A549 (cell line): ENCODE measurements at regions not wholly inside any gene's neighbourhood (a gene's known extent, or its start where the extent isn't known, plus 50 kb on each side); places are given as distances from the start of the nearest gene placed in this dataset.

Experiments used
- ATAC-seq, 2 experiments: fragments of 200-7000 bp in 1 of 2; fragments of >200 bp in 1 of 2; cut with Nextera tagmentation in 1 of 2; cut with Tn5 transposase in 1 of 2; 3 replicates each; pipeline versions ENCODE4 v1.8.0 to v1.9.1; 2018 to 2020; ENCODE audit warnings: mild to moderate bottlenecking in 1 of 2, moderate library complexity in 1 of 2
- CTCF ChIA-PET: fragments of 300-600 bp; sonication (Branson Sonifier 250); formaldehyde crosslinking; extraction: SDS; loops from one replicate; lab custom pipeline; 2021; ENCODE audit warnings: antibody characterized with exemption, inconsistent platforms; lab: Yijun Ruan, JAX
- POLR2A ChIA-PET: fragments of 350-600 bp; formaldehyde crosslinking; extraction: SDS; loops from one replicate; lab custom pipeline; 2021; ENCODE audit warnings: antibody characterized with exemption, inconsistent platforms; lab: Yijun Ruan, JAX
- DNase-seq, 2 experiments: peaks; one replicate each; pipeline versions ENCODE4 v3.0.0 to v3.0.0-alpha.2; 2011 to 2016; ENCODE audit warnings: low read depth in 1 of 2, low spot score in 1 of 2
- FAIRE-seq: peaks from 2 replicates; lab custom pipeline; 2011; peaks lifted over from hg19 to GRCh38; lab: Jason Lieb, UNC
- H3K27ac ChIP-seq, 2 experiments: fragments of >200 bp; sonication (Bioruptor Twin); formaldehyde crosslinking; 3 replicates each; pipeline ENCODE4 v1.5.1; 2016 to 2017
- H3K4me1 ChIP-seq: fragments of >200 bp; sonication (Bioruptor Twin); formaldehyde crosslinking; 3 replicates; pipeline ENCODE4 v1.6.1; 2016
- H3K4me2 ChIP-seq: fragments of >200 bp; sonication (Bioruptor Twin); formaldehyde crosslinking; 3 replicates; pipeline ENCODE4 v1.6.1; 2016
- H3K4me3 ChIP-seq: fragments of >200 bp; sonication (Bioruptor Twin); formaldehyde crosslinking; 3 replicates; pipeline ENCODE4 v1.5.1; 2016
- H3K9me3 ChIP-seq: fragments of >200 bp; sonication (Bioruptor Twin); formaldehyde crosslinking; 3 replicates; pipeline ENCODE4 v1.6.1; 2016
- CBX8 ChIP-seq: fragments of 200-600 bp; sonication (generic); IDR thresholded peaks from 2 replicates; pipeline ENCODE4 v1.6.1; 2016
- CHD2 ChIP-seq: fragments of 150-350 bp; IDR thresholded peaks from 2 replicates; pipeline ENCODE4 v1.6.1; 2014; ENCODE audit warnings: low read length; ENCODE audit not compliant: partially characterized antibody
- CHD4 ChIP-seq: fragments of 200-600 bp; sonication (generic); IDR thresholded peaks from 2 replicates; pipeline ENCODE4 v1.6.1; 2016; ENCODE audit warnings: antibody characterized with exemption, mild to moderate bottlenecking, borderline replicate concordance
- EHF ChIP-seq: fragments of 250-450 bp; sonication (Bioruptor Pico); IDR thresholded peaks from 2 replicates; pipeline ENCODE4 v1.5.0; 2020; ENCODE audit warnings: mild to moderate bottlenecking
- ESRRA ChIP-seq: fragments of 150-350 bp; IDR thresholded peaks from 2 replicates; pipeline ENCODE4 v1.6.1; 2014; ENCODE audit warnings: mild to moderate bottlenecking, low read length, borderline replicate concordance
- FOSB ChIP-seq: fragments of 250-450 bp; sonication (Bioruptor Pico); IDR thresholded peaks from 2 replicates; pipeline ENCODE4 v1.5.0; 2020; ENCODE audit warnings: mild to moderate bottlenecking, moderate library complexity
- GATA3 ChIP-seq: IDR thresholded peaks from 2 replicates; pipeline ENCODE4 v1.6.1; 2012; ENCODE audit warnings: borderline replicate concordance
- HOXA7 ChIP-seq: fragments of 250-450 bp; sonication (Bioruptor Pico); IDR thresholded peaks from 2 replicates; pipeline ENCODE4 v1.5.0; 2020; ENCODE audit warnings: mild to moderate bottlenecking, moderate library complexity
- HOXB5 ChIP-seq: fragments of 250-450 bp; sonication (Bioruptor Pico); IDR thresholded peaks from 2 replicates; pipeline ENCODE4 v1.5.0; 2020; ENCODE audit warnings: mild to moderate bottlenecking, moderate library complexity
- KDM1A ChIP-seq: fragments of 200-600 bp; sonication (generic); IDR thresholded peaks from 2 replicates; pipeline ENCODE4 v1.6.1; 2016; ENCODE audit warnings: low read depth, mild to moderate bottlenecking
- MAFK ChIP-seq: fragments of 450-650 bp; IDR thresholded peaks from 2 replicates; pipeline ENCODE4 v1.6.1; 2014; ENCODE audit not compliant: partially characterized antibody
- MYC ChIP-seq: IDR thresholded peaks from 2 replicates; pipeline ENCODE4 v1.6.1; 2012; ENCODE audit warnings: mild to moderate bottlenecking, inconsistent platforms, low read length, improper control_type of control experiment, borderline replicate concordance
- PHF8 ChIP-seq: fragments of 200-600 bp; sonication (generic); IDR thresholded peaks from 2 replicates; pipeline ENCODE4 v1.6.1; 2016; ENCODE audit warnings: low read depth, mild to moderate bottlenecking, antibody characterized with exemption, moderate library complexity, borderline replicate concordance
- RARB ChIP-seq: fragments of 250-450 bp; sonication (Bioruptor Pico); IDR thresholded peaks from 2 replicates; pipeline ENCODE4 v1.8.0; 2021; ENCODE audit warnings: mild to moderate bottlenecking, moderate library complexity
- RCOR1 ChIP-seq: fragments of 150-350 bp; IDR thresholded peaks from 2 replicates; pipeline ENCODE4 v1.6.1; 2014; ENCODE audit warnings: antibody characterized with exemption, low read length, low read depth
- REST ChIP-seq: fragments of 200-600 bp; sonication (generic); IDR thresholded peaks from 2 replicates; pipeline ENCODE4 v1.6.1; 2016; ENCODE audit warnings: antibody characterized with exemption, mild to moderate bottlenecking, moderate library complexity
- RNF2 ChIP-seq: fragments of 200-600 bp; sonication (generic); IDR thresholded peaks from 2 replicates; pipeline ENCODE4 v1.6.1; 2016; ENCODE audit warnings: low read depth, mild to moderate bottlenecking, antibody characterized with exemption, moderate library complexity, borderline replicate concordance
- SREBF2 ChIP-seq: fragments of 450-650 bp; IDR thresholded peaks from 2 replicates; pipeline ENCODE4 v1.6.1; 2014; ENCODE audit warnings: mild to moderate bottlenecking, moderate library complexity
- TP53 ChIP-seq: fragments of 250-450 bp; sonication (Bioruptor Pico); IDR thresholded peaks from 2 replicates; pipeline ENCODE4 v1.5.0; 2021; ENCODE audit warnings: mild to moderate bottlenecking, moderate library complexity
- ZC3H11A ChIP-seq: fragments of 450-650 bp; IDR thresholded peaks from 2 replicates; pipeline ENCODE4 v1.6.1; 2014; ENCODE audit warnings: antibody characterized with exemption, mild to moderate bottlenecking
- ZSCAN20 ChIP-seq: fragments of 250-450 bp; sonication (Bioruptor Pico); IDR thresholded peaks from 2 replicates; pipeline ENCODE4 v1.8.0; 2022; ENCODE audit warnings: mild to moderate bottlenecking, moderate library complexity
- WGBS: methylation state at CpG from one replicate; pipeline ENCODE4 v1.1.6; 2017; ENCODE audit errors: missing lambda C conversion rate; 5-methylcytosine and 5-hydroxymethylcytosine counted together
- TF ChIP-seq, protein P1 (sequence below): IDR thresholded peaks from 2 replicates; pipeline ENCODE4 v1.6.1; 2012; ENCODE audit warnings: low read depth, borderline replicate concordance
- TF ChIP-seq, protein P2 (sequence below): fragments of 250-450 bp; sonication (Bioruptor Pico); IDR thresholded peaks from 2 replicates; pipeline ENCODE4 v1.5.0; 2021; ENCODE audit warnings: mild to moderate bottlenecking, moderate library complexity, borderline replicate concordance
- TF ChIP-seq, protein P3 (sequence below): fragments of >200 bp; sonication (Bioruptor Twin); formaldehyde crosslinking; IDR thresholded peaks from 2 replicates; pipeline ENCODE4 v1.6.1; 2016
- TF ChIP-seq, protein P4 (sequence below): IDR thresholded peaks from 2 replicates; pipeline ENCODE4 v1.6.1; 2012

DNA sequence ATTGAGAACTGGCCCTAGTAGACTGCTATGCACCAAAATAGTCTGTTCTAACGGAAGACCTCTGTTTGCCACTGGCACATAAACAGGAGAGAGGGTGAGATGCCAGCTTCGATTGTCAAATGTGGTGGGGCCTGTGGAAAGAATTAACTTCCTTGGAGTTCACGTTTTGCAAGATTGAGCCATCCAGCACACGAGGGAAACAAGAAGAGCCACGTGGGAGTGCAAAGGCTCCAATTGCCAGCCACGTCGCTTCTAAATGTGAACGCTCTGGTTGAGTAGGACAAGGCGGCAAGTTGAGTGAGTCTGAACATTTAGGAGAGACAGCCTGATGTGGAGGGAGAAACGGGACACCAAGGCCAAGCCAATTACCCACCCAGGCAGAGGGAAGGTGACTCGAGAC lies 409.1 kb downstream of the FGF9 start:
- 46% methylated on average over 11 of the region's 11 CpGs for WGBS
- FAIRE-seq: no peak

DNA sequence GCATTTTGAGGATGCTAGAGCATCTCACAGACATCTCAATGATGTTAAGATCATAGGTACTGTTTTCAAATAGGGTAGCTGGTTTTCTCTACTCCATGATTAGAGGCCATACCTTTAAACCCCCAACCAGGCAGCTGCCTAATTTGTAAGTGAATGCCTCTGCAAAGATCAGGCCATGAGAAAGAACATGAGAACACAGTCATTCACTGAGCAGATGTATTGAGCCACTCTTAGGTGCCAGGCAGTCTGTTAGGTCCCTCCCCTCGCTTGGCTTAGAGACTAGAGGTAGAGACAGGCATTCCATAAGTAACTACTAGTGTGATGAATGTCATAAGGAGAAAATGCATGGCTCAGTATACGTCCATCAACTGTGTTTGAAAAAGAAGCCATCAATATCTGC lies 410.0 kb downstream of the FGF9 start:
- no peak for FAIRE-seq
- no peaks in the 10 kb centered on the region for H3K4me1 ChIP-seq
- no peak for TF ChIP-seq CBX8
- TF ChIP-seq, protein P1, sequence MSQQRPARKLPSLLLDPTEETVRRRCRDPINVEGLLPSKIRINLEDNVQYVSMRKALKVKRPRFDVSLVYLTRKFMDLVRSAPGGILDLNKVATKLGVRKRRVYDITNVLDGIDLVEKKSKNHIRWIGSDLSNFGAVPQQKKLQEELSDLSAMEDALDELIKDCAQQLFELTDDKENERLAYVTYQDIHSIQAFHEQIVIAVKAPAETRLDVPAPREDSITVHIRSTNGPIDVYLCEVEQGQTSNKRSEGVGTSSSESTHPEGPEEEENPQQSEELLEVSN: no peak
- TF ChIP-seq GATA3: no peak
- no peak for TF ChIP-seq ZSCAN20 (CRISPR knock-in tag)
- TF ChIP-seq MYC: no peak
- TF ChIP-seq FOSB: no peak
- TF ChIP-seq CHD4: no peak
- TF ChIP-seq, protein P2, sequence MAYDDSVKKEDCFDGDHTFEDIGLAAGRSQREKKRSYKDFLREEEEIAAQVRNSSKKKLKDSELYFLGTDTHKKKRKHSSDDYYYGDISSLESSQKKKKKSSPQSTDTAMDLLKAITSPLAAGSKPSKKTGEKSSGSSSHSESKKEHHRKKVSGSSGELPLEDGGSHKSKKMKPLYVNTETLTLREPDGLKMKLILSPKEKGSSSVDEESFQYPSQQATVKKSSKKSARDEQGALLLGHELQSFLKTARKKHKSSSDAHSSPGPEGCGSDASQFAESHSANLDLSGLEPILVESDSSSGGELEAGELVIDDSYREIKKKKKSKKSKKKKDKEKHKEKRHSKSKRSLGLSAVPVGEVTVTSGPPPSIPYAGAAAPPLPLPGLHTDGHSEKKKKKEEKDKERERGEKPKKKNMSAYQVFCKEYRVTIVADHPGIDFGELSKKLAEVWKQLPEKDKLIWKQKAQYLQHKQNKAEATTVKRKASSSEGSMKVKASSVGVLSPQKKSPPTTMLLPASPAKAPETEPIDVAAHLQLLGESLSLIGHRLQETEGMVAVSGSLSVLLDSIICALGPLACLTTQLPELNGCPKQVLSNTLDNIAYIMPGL (CRISPR knock-in tag): no peak
- TF ChIP-seq, protein P3, sequence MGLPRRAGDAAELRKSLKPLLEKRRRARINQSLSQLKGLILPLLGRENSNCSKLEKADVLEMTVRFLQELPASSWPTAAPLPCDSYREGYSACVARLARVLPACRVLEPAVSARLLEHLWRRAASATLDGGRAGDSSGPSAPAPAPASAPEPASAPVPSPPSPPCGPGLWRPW: no peak
- TF ChIP-seq REST: no peak
- TF ChIP-seq ESRRA: no peak
- TF ChIP-seq, protein P4, sequence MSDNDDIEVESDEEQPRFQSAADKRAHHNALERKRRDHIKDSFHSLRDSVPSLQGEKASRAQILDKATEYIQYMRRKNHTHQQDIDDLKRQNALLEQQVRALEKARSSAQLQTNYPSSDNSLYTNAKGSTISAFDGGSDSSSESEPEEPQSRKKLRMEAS: no peak
- no peak for TF ChIP-seq HOXB5
- no peak for TF ChIP-seq EHF (CRISPR knock-in tag)
- TF ChIP-seq TP53 (CRISPR knock-in tag): no peak
- TF ChIP-seq RCOR1: no peak
- TF ChIP-seq HOXA7 (CRISPR knock-in tag): no peak
- TF ChIP-seq ZC3H11A: no peak
- no peak for TF ChIP-seq KDM1A
- TF ChIP-seq RARB (CRISPR knock-in tag): no peak
- 7% methylated on average over 2 of the region's 2 CpGs for WGBS
- no peak for ATAC-seq
- ChIA-PET POLR2A (no interaction called here), CTCF (no interaction called here)
- no peaks in the 10 kb centered on the region for H3K9me3 ChIP-seq
- H3K4me2 ChIP-seq: no peak overlapping the region
- H3K4me3 ChIP-seq: no peak overlapping the region
- H3K27ac ChIP-seq: no peak overlapping the region
- DNase-seq: no peak

More for the DNA sequence above, 409.1 kb downstream of the FGF9 start:
- ATAC-seq (no peak), DNase-seq (no peak)
- H3K4me2 ChIP-seq: no peak overlapping the region
- CTCF ChIA-PET: no interaction called here
- no peak overlapping the region for H3K4me3 ChIP-seq
- H3K27ac ChIP-seq: no peak overlapping the region
- no peaks in the 10 kb centered on the region for H3K4me1 ChIP-seq
- POLR2A ChIA-PET: no interaction called here
- no peaks in the 10 kb centered on the region for H3K9me3 ChIP-seq
- no peak for TF ChIP-seq SREBF2
- no peak for TF ChIP-seq MAFK
- TF ChIP-seq CHD2: no peak
- TF ChIP-seq PHF8: no peak
- TF ChIP-seq ZC3H11A: no peak
- no peak for TF ChIP-seq RNF2
- no peak for TF ChIP-seq REST
- no peak for TF ChIP-seq HOXA7 (CRISPR knock-in tag)
